PC-9 (cell line): ENCODE measurements at regions not wholly inside any gene's neighbourhood (a gene's known extent, or its start where the extent isn't known, plus 50 kb on each side); places are given as distances from the start of the nearest gene placed in this dataset.
"Not testable (repeated sequence)": the region's sequence is repeated elsewhere in the genome, so short reads cannot be mapped to it uniquely, and the experiment has no call there.

Source experiments
- BruUV-seq: library from RNA; stranded (reverse); fragments of 400-500 nt; replicated peaks from 2 replicates; lab custom pipeline; 2021; lab: Mats Ljungman, UMichigan
- CTCF ChIA-PET: fragments of 300-600 bp; sonication (Branson Sonifier 250); formaldehyde crosslinking; loops from one replicate; lab custom pipeline; 2022; ENCODE audit warnings: antibody characterized with exemption; lab: Charles Lee
- POLR2A ChIA-PET: fragments of 300-600 bp; sonication (Branson Sonifier 250); formaldehyde crosslinking; loops from one replicate; lab custom pipeline; 2022; ENCODE audit warnings: antibody characterized with exemption; ENCODE audit not compliant: unreplicated experiment; lab: Charles Lee
- DNase-seq, 2 experiments: peaks; one replicate each; pipeline versions ENCODE4 v3.0.0 to v3.0.0-alpha.2; 2015 to 2022; ENCODE audit warnings: mixed read lengths in 1 of 2
- H2AFZ ChIP-seq: fragments of 200-600 bp; sonication (generic); 2 replicates; pipeline ENCODE4 v1.8.1; 2017; ENCODE audit warnings: antibody characterized with exemption
- H3F3A ChIP-seq: fragments of 200-600 bp; sonication (generic); 2 replicates; pipeline ENCODE4 v1.8.1; 2017; ENCODE audit warnings: antibody characterized with exemption, mild to moderate bottlenecking, low read depth; ENCODE audit not compliant: insufficient read depth
- H3K27ac ChIP-seq: fragments of 200-600 bp; sonication (generic); 2 replicates; pipeline ENCODE4 v1.6.1; 2016; ENCODE audit warnings: mixed run types
- H3K27me3 ChIP-seq: fragments of 200-600 bp; sonication (generic); 2 replicates; pipeline ENCODE4 v1.6.1; 2016; ENCODE audit warnings: low read depth, mixed run types; ENCODE audit not compliant: insufficient read depth
- H3K36me3 ChIP-seq: fragments of 200-600 bp; sonication (generic); 2 replicates; pipeline ENCODE4 v1.6.1; 2016; ENCODE audit warnings: low read depth, mixed run types
- H3K4me1 ChIP-seq: fragments of 200-600 bp; sonication (generic); replicated peaks from 2 replicates; pipeline ENCODE4 v1.6.1; 2016; ENCODE audit warnings: mixed run types; ENCODE audit not compliant: insufficient read depth
- H3K4me2 ChIP-seq: fragments of 200-600 bp; sonication (generic); 2 replicates; pipeline ENCODE4 v1.6.1; 2017; ENCODE audit warnings: mixed run types
- H3K4me3 ChIP-seq: fragments of 200-600 bp; sonication (generic); 2 replicates; pipeline ENCODE4 v1.6.1; 2016; ENCODE audit warnings: mixed run types
- H3K79me2 ChIP-seq: fragments of 200-600 bp; sonication (generic); 2 replicates; pipeline ENCODE4 v1.6.1; 2017; ENCODE audit warnings: low read depth, mixed run types
- H3K9me2 ChIP-seq: fragments of 200-600 bp; sonication (generic); 2 replicates; pipeline ENCODE4 v1.8.1; 2017; ENCODE audit warnings: mild to moderate bottlenecking; ENCODE audit not compliant: insufficient read depth
- H3K9me3 ChIP-seq: fragments of 200-600 bp; sonication (generic); 2 replicates; pipeline ENCODE4 v1.8.1; 2016; ENCODE audit warnings: low read depth; ENCODE audit not compliant: insufficient read depth
- H4K20me1 ChIP-seq: fragments of 200-600 bp; sonication (generic); 2 replicates; pipeline ENCODE4 v1.8.1; 2017; ENCODE audit not compliant: insufficient read depth
- CTCF ChIP-seq: fragments of 200-600 bp; sonication (generic); conservative IDR thresholded peaks from 2 replicates; pipeline ENCODE4 v1.6.1; 2017; ENCODE audit warnings: mixed run types, antibody characterized with exemption, mild to moderate bottlenecking, moderate library complexity
- EZH2 ChIP-seq: fragments of 200-600 bp; sonication (generic); IDR thresholded peaks from 2 replicates; pipeline ENCODE4 v1.8.0; 2017; ENCODE audit warnings: antibody characterized with exemption, low read depth
- intact Hi-C: fragments of 100-400 bp; cut with micrococcal nuclease; formaldehyde crosslinking; loops from one replicate; pipeline ENCODE4 v1.10.0; 2022; ENCODE audit not compliant: unreplicated experiment

DNA sequence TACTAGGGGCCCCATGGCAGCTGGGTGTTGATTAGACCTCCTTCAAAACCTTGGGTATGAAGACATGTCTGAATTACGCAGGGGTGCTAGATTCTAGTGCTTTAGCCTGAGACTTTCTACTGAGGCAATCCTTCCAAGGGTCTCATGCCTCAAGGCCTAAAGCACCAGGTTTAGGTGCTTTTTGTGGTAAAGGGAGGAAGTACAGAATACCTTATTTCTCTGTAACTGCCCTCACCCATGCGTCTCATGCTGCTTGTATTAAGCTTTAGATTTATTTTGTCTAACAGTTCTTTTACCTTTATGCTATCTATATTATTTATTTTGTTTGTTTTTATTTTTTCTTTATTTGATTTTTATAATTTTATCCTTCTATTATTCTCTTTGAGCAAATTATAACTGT is 190.2 kb upstream of the GK2 start:
- no peak overlapping the region for H3K4me3 ChIP-seq
- CTCF ChIA-PET: no interaction called here
- H3F3A ChIP-seq: no peaks in the 10 kb centered on the region
- H3K79me2 ChIP-seq: no peaks in the 10 kb centered on the region
- no peaks in the 10 kb centered on the region for H4K20me1 ChIP-seq
- TF ChIP-seq EZH2 (no peak), CTCF (no peak)
- H3K9me2 ChIP-seq: no peaks in the 10 kb centered on the region
- no peaks in the 10 kb centered on the region for H3K4me1 ChIP-seq
- no peaks in the 10 kb centered on the region for H3K36me3 ChIP-seq
- intact Hi-C loops: no loop called here
- no peak overlapping the region for H3K27ac ChIP-seq
- H3K27me3 ChIP-seq: no peaks in the 10 kb centered on the region
- BruUV-seq: no TSS peak
- POLR2A ChIA-PET: no interaction called here
- no peak overlapping the region for H3K4me2 ChIP-seq
- H3K9me3 ChIP-seq: no peaks in the 10 kb centered on the region
- no peak overlapping the region for H2AFZ ChIP-seq
- DNase-seq: no peak

GRCh38 chr4:79597266-79597665 is 189.2 kb upstream of the GK2 start:
- BruUV-seq: no TSS peak
- Histone ChIP-seq H2AFZ (no peak overlapping the region), H3K4me1 (no peaks in the 10 kb centered on the region), H3K9me2 (no peaks in the 10 kb centered on the region), H3K4me3 (no peak overlapping the region), H3K9me3 (no peaks in the 10 kb centered on the region), H3K36me3 (no peaks in the 10 kb centered on the region), H3K27ac (no peak overlapping the region), H3K4me2 (no peak overlapping the region), H3K79me2 (no peaks in the 10 kb centered on the region), H3K27me3 (no peaks in the 10 kb centered on the region), H3F3A (no peaks in the 10 kb centered on the region), H4K20me1 (no peaks in the 10 kb centered on the region)
- TF ChIP-seq EZH2 (no peak), CTCF (no peak)
- POLR2A ChIA-PET: no interaction called here
- CTCF ChIA-PET: no interaction called here
- no peak for DNase-seq
- intact Hi-C loops: no loop called here

DNA sequence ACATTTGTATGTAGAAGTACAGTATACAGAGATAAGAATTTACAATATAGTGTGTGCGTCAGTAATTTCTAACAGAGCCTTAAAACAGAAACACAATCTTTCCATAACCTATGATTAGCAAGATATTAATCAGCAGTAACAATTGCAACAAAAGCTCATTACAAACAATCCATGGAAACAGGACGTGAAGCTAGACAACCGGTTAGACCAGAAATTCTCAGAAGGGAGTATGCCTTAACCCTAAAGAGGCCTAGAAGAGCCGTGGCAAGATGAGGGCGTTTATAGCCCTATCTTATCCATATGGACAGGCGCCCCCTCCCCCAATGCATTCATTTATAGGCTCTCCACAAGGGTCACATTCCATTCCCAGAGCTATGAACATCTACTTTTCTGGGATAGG is 184.2 kb upstream of the GK2 start:
- H4K20me1 ChIP-seq, H3K4me2 ChIP-seq, H3K79me2 ChIP-seq, H3F3A ChIP-seq, H3K9me3 ChIP-seq, BruUV-seq, H3K4me3 ChIP-seq, H3K4me1 ChIP-seq, H3K27ac ChIP-seq, H2AFZ ChIP-seq, CTCF ChIA-PET, H3K36me3 ChIP-seq, POLR2A ChIA-PET, intact Hi-C loops, H3K27me3 ChIP-seq, H3K9me2 ChIP-seq, DNase-seq: not testable (repeated sequence)

- TF ChIP-seq CTCF (no peak), EZH2 (no peak)
- ChIA-PET CTCF (no interaction called here), POLR2A (no interaction called here)
- H3K4me1 ChIP-seq: no peaks in the 10 kb centered on the region
- H3K9me2 ChIP-seq: no peaks in the 10 kb centered on the region
- H3K79me2 ChIP-seq: no peaks in the 10 kb centered on the region
- no peak overlapping the region for H3K27ac ChIP-seq
- no peaks in the 10 kb centered on the region for H3K27me3 ChIP-seq
- H3K9me3 ChIP-seq: no peaks in the 10 kb centered on the region
- no peaks in the 10 kb centered on the region for H4K20me1 ChIP-seq
- no peak for DNase-seq
- no TSS peak for BruUV-seq
- H3K4me3 ChIP-seq: no peak overlapping the region
- no peaks in the 10 kb centered on the region for H3F3A ChIP-seq
- no peaks in the 10 kb centered on the region for H3K36me3 ChIP-seq
- intact Hi-C loops: no loop called here
- H3K4me2 ChIP-seq: no peak overlapping the region
- H2AFZ ChIP-seq: no peak overlapping the region
Measured at GRCh38 chr4:79588679-79589078, 180.7 kb upstream of the GK2 start.

- CTCF ChIA-PET, intact Hi-C loops, POLR2A ChIA-PET: not testable (repeated sequence)
Measured at GRCh38 chr4:79587207-79587606, 179.2 kb upstream of the GK2 start.

More at GRCh38 chr4:79587207-79587606, 179.2 kb upstream of the GK2 start:
- not testable (repeated sequence) for H3K27ac ChIP-seq, H3K36me3 ChIP-seq, H3F3A ChIP-seq, H3K27me3 ChIP-seq, DNase-seq, H3K79me2 ChIP-seq, H3K4me3 ChIP-seq, BruUV-seq, H3K4me2 ChIP-seq, H3K9me2 ChIP-seq, H3K9me3 ChIP-seq, H4K20me1 ChIP-seq, H2AFZ ChIP-seq, H3K4me1 ChIP-seq
